ENCODE measurements at regions not wholly inside any gene's neighbourhood (a gene's known extent, or its start where the extent isn't known, plus 50 kb on each side); places are given as distances from the start of the nearest gene placed in this dataset.
A peak's percentile ranks its signal among the peaks of the same experiment; 100 is the strongest.

DNA sequence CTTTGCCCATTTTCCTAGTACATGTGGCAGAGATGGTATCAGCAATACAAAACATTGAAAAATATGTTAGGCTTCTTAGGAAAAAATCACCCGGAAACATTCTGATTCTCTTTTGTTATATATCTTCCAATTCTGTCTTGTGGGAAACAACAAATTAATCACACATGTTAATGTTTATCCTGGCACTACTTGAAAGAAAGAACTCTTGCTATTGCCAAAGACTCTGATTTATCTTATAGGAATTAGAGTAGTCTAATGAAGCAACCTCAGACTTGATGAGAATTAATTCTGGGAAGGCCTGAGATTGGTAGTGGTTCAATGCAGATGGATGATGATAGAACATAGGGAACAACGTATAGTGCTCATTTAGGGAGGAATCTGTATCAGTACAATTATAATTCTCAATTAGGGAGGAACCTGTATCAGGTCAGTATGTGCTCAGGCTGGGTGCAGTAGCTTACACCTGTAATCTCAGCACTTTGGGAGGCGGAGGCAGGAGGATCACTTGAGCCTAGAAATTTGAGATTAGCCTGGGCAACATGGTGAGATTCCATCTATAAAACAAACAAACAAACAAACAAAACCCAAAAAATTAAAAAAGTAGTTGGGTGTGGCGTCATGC lies 50.7 kb downstream of the TAS2R16 start:
- Histone ChIP-seq H3K27me3 (ENCODE audit: insufficient read depth, low read length) (no peaks in the 10 kb centered on the region), H2AFZ (ENCODE audit: low read depth, low read length) (no peak overlapping the region), H3K9ac (ENCODE audit: low read length) (no peak overlapping the region), H3K79me2 (ENCODE audit: insufficient read depth, low read length) (no peaks in the 10 kb centered on the region), H3K9me3 (ENCODE audit: insufficient read depth, low read depth, low read length) (no peaks in the 10 kb centered on the region), H3K27ac (ENCODE audit: low read depth, low read length) (no peak overlapping the region), H4K20me1 (ENCODE audit: insufficient read depth, low read length) (no peaks in the 10 kb centered on the region), H3K4me3 (ENCODE audit: insufficient read depth, low read depth, low read length) (no peak overlapping the region), H3K4me1 (ENCODE audit: insufficient read depth, low read length) (no peaks in the 10 kb centered on the region), H3K4me2 (ENCODE audit: low read length) (no peak overlapping the region), H3K36me3 (ENCODE audit: insufficient read depth, low read length) (no peaks in the 10 kb centered on the region)
- Mint-ChIP-seq H3K9me3 (ENCODE audit: unreplicated experiment) (no peaks in the 10 kb centered on the region), H3K4me3 (ENCODE audit: unreplicated experiment) (no peak overlapping the region), H3K27me3 (ENCODE audit: low read depth, unreplicated experiment) (no peaks in the 10 kb centered on the region), H3K27ac (ENCODE audit: unreplicated experiment) (no peak overlapping the region), H3K4me1 (ENCODE audit: low read depth, unreplicated experiment) (peaks cover 3% of the 10 kb centered on the region), H3K36me3 (ENCODE audit: low read depth, unreplicated experiment) (no peaks in the 10 kb centered on the region)
- peak; percentile 59 for DNase-seq (ENCODE audit: low read depth)
- no peak for FAIRE-seq
- no peak for TF ChIP-seq EZH2 (IDR thresholded peaks at IDR 0.05; ENCODE audit: insufficient read depth, low read length)
- TF ChIP-seq, protein P1, sequence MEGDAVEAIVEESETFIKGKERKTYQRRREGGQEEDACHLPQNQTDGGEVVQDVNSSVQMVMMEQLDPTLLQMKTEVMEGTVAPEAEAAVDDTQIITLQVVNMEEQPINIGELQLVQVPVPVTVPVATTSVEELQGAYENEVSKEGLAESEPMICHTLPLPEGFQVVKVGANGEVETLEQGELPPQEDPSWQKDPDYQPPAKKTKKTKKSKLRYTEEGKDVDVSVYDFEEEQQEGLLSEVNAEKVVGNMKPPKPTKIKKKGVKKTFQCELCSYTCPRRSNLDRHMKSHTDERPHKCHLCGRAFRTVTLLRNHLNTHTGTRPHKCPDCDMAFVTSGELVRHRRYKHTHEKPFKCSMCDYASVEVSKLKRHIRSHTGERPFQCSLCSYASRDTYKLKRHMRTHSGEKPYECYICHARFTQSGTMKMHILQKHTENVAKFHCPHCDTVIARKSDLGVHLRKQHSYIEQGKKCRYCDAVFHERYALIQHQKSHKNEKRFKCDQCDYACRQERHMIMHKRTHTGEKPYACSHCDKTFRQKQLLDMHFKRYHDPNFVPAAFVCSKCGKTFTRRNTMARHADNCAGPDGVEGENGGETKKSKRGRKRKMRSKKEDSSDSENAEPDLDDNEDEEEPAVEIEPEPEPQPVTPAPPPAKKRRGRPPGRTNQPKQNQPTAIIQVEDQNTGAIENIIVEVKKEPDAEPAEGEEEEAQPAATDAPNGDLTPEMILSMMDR (IDR thresholded peaks at IDR 0.05; ENCODE audit: insufficient read depth, low read depth, low read length) = no peak

DNA sequence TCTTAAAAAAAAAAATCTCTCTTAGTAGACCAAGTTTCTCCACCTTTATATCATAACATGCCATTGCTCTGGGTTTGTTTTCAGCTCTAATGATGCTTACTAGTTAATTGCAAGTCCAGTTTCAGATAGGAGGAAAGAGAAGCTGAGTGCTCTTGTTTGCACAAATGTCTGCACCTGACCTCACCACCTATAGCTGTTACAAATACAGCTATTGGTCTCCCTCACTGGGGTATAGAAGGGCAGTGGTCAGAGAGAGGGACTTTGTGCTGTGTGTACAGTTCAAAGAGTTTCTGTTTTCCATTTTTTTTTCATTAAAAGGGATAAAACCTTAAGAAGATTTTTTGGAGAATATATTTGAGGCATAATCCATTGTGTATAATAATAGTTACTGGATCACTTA lies 52.7 kb downstream of the TAS2R16 start:
- Mint-ChIP-seq H3K4me1 (ENCODE audit: low read depth, unreplicated experiment) (no peaks in the 10 kb centered on the region), H3K27me3 (ENCODE audit: low read depth, unreplicated experiment) (no peaks in the 10 kb centered on the region), H3K4me3 (ENCODE audit: unreplicated experiment) (no peak overlapping the region), H3K9me3 (ENCODE audit: unreplicated experiment) (no peaks in the 10 kb centered on the region), H3K36me3 (ENCODE audit: low read depth, unreplicated experiment) (no peaks in the 10 kb centered on the region), H3K27ac (ENCODE audit: unreplicated experiment) (no peak overlapping the region)
- no peaks in the 10 kb centered on the region for H4K20me1 ChIP-seq (ENCODE audit: insufficient read depth, low read length)
- FAIRE-seq (no peak), DNase-seq (ENCODE audit: low read depth) (no peak)
- no peak overlapping the region for H3K9ac ChIP-seq (ENCODE audit: low read length)
- H2AFZ ChIP-seq (ENCODE audit: low read depth, low read length) = no peak overlapping the region
- H3K36me3 ChIP-seq (ENCODE audit: insufficient read depth, low read length) = no peaks in the 10 kb centered on the region
- no peaks in the 10 kb centered on the region for H3K4me1 ChIP-seq (ENCODE audit: insufficient read depth, low read length)
- no peaks in the 10 kb centered on the region for H3K79me2 ChIP-seq (ENCODE audit: insufficient read depth, low read length)
- H3K27me3 ChIP-seq (ENCODE audit: insufficient read depth, low read length) = no peaks in the 10 kb centered on the region
- no peak overlapping the region for H3K27ac ChIP-seq (ENCODE audit: low read depth, low read length)
- H3K4me3 ChIP-seq (ENCODE audit: insufficient read depth, low read depth, low read length) = no peak overlapping the region
- no peaks in the 10 kb centered on the region for H3K9me3 ChIP-seq (ENCODE audit: insufficient read depth, low read depth, low read length)
- H3K4me2 ChIP-seq (ENCODE audit: low read length) = no peak overlapping the region
- TF ChIP-seq, protein P1 (IDR thresholded peaks at IDR 0.05; ENCODE audit: insufficient read depth, low read depth, low read length) = no peak
- no peak for TF ChIP-seq EZH2 (IDR thresholded peaks at IDR 0.05; ENCODE audit: insufficient read depth, low read length)

DNA sequence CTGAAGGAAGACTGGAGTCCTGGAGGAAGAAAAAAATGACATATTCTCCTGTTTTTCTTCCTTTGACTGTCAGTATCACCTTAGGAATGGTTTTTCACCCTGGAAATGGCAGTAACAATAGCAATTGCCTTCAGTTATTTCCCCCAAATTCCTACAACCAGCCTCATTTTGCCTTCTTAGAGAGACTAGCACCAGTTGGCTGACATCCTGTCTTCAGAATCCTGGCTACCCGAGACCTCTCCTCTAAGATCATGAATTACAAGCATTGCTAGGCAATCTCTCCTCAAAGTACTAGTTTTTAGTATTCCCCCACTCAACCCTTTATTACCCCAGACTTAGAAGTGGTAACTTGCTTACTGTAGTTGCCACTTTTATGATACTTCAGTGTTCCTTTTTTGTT lies 53.4 kb downstream of the TAS2R16 start:
- Mint-ChIP-seq H3K4me3 (ENCODE audit: unreplicated experiment) (no peak overlapping the region), H3K9me3 (ENCODE audit: unreplicated experiment) (no peaks in the 10 kb centered on the region), H3K27ac (ENCODE audit: unreplicated experiment) (no peak overlapping the region), H3K36me3 (ENCODE audit: low read depth, unreplicated experiment) (no peaks in the 10 kb centered on the region), H3K27me3 (ENCODE audit: low read depth, unreplicated experiment) (no peaks in the 10 kb centered on the region), H3K4me1 (ENCODE audit: low read depth, unreplicated experiment) (no peaks in the 10 kb centered on the region)
- Histone ChIP-seq H3K27me3 (ENCODE audit: insufficient read depth, low read length) (no peaks in the 10 kb centered on the region), H3K27ac (ENCODE audit: low read depth, low read length) (no peak overlapping the region), H3K36me3 (ENCODE audit: insufficient read depth, low read length) (no peaks in the 10 kb centered on the region), H3K4me1 (ENCODE audit: insufficient read depth, low read length) (no peaks in the 10 kb centered on the region), H2AFZ (ENCODE audit: low read depth, low read length) (no peak overlapping the region), H3K9ac (ENCODE audit: low read length) (no peak overlapping the region), H3K79me2 (ENCODE audit: insufficient read depth, low read length) (no peaks in the 10 kb centered on the region), H4K20me1 (ENCODE audit: insufficient read depth, low read length) (no peaks in the 10 kb centered on the region), H3K4me3 (ENCODE audit: insufficient read depth, low read depth, low read length) (no peak overlapping the region), H3K9me3 (ENCODE audit: insufficient read depth, low read depth, low read length) (no peaks in the 10 kb centered on the region), H3K4me2 (ENCODE audit: low read length) (no peak overlapping the region)
- TF ChIP-seq, protein P1 (IDR thresholded peaks at IDR 0.05; ENCODE audit: insufficient read depth, low read depth, low read length) = no peak
- TF ChIP-seq EZH2 (IDR thresholded peaks at IDR 0.05; ENCODE audit: insufficient read depth, low read length) = no peak
- FAIRE-seq = no peak
- DNase-seq (ENCODE audit: low read depth) = no peak
